ENCODE measurements at regions not wholly inside any gene's neighbourhood (a gene's known extent, or its start where the extent isn't known, plus 50 kb on each side); places are given as distances from the start of the nearest gene placed in this dataset.

DNA sequence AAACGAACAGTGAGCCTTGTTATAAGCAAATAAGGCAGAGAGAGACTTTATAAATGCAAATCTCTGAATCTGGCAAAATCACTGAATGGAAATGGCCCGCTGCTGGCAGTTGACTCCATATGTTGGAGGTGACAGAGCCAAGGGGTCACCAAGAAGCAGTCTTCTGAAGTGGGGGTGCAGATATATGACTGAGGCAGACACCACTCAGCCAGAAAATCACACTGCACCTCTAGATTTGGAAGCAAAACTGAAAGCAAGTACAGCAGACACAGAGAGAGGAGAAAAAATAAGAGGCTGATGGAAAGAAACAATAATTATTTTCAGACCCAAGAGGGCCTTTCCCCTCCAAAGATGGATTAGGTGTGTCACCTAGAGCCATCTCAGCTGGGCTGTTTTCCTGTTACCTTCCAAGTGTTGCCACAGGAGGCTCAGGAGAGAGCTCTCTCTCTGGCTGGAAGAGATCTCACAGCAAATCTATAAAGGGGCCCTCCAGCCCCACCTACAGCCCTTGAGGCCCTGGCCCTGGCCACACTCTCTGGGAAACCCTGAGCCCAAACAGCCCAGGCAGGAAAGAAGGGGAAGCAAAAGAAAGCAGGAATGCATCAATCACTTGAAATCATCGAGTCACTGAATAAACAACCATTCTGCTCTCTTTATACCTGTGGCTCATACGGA is 585.1 kb upstream of the PSMD7 start:
- TF ChIP-seq CTCF (conservative IDR thresholded peaks at IDR 0.05; ENCODE audit: low read depth, low read length) (no peak), EZH2phosphoT487 (IDR thresholded peaks at IDR 0.05; ENCODE audit: borderline replicate concordance, low read length) (no peak), EZH2 (IDR thresholded peaks at IDR 0.05; ENCODE audit: low read length, unreplicated experiment) (no peak)

Data from PC-3 (cell line).